ENCODE measurements at regions not wholly inside any gene's neighbourhood (a gene's known extent, or its start where the extent isn't known, plus 50 kb on each side); places are given as distances from the start of the nearest gene placed in this dataset.

- no TSS peak for BruUV-seq (replicated peaks)
- Histone ChIP-seq H3K36me3 (ENCODE audit: insufficient read depth, low read length) (no peaks in the 10 kb centered on the region), H3K9me2 (ENCODE audit: insufficient read depth, low read length) (no peaks in the 10 kb centered on the region), H3K79me2 (ENCODE audit: insufficient read depth, low read depth, low read length) (no peaks in the 10 kb centered on the region), H3K4me2 (ENCODE audit: low read length) (no peak overlapping the region), H4K20me1 (ENCODE audit: insufficient read depth, low read length) (no peaks in the 10 kb centered on the region), H3K4me3 (ENCODE audit: low read depth, low read length, poor library complexity, severe bottlenecking) (no peak overlapping the region), H3K4me1 (ENCODE audit: insufficient read depth, low read length, poor library complexity, severe bottlenecking) (no peaks in the 10 kb centered on the region), H2AFZ (ENCODE audit: low read length) (no peak overlapping the region), H3K9me3 (ENCODE audit: low read length) (no peaks in the 10 kb centered on the region), H3K27ac (ENCODE audit: low read depth, low read length, poor library complexity, severe bottlenecking) (no peak overlapping the region)
- no peak for TF ChIP-seq EZH2phosphoT487 (IDR thresholded peaks at IDR 0.05; ENCODE audit: borderline replicate concordance, low read depth, low read length)
- TF ChIP-seq, protein P1, sequence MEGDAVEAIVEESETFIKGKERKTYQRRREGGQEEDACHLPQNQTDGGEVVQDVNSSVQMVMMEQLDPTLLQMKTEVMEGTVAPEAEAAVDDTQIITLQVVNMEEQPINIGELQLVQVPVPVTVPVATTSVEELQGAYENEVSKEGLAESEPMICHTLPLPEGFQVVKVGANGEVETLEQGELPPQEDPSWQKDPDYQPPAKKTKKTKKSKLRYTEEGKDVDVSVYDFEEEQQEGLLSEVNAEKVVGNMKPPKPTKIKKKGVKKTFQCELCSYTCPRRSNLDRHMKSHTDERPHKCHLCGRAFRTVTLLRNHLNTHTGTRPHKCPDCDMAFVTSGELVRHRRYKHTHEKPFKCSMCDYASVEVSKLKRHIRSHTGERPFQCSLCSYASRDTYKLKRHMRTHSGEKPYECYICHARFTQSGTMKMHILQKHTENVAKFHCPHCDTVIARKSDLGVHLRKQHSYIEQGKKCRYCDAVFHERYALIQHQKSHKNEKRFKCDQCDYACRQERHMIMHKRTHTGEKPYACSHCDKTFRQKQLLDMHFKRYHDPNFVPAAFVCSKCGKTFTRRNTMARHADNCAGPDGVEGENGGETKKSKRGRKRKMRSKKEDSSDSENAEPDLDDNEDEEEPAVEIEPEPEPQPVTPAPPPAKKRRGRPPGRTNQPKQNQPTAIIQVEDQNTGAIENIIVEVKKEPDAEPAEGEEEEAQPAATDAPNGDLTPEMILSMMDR (conservative IDR thresholded peaks at IDR 0.05; ENCODE audit: low read length), result no peak
- DNase-seq (ENCODE audit: low spot score), result no peak
- intact Hi-C loops (cut with micrococcal nuclease; ENCODE audit: unreplicated experiment), result no loop called here
- POLR2A ChIA-PET, result interaction anchor here (0.9 kb wide), 1 partner anchor 9 kb away, joined by 3 read pairs; no protein-coding TSS in a partner anchor
- CTCF ChIA-PET (ENCODE audit: unreplicated experiment), result no interaction called here
These were observed 122.2 kb downstream of the NAV1 start for GRCh38 chr1:201660931-201661822.

DNA sequence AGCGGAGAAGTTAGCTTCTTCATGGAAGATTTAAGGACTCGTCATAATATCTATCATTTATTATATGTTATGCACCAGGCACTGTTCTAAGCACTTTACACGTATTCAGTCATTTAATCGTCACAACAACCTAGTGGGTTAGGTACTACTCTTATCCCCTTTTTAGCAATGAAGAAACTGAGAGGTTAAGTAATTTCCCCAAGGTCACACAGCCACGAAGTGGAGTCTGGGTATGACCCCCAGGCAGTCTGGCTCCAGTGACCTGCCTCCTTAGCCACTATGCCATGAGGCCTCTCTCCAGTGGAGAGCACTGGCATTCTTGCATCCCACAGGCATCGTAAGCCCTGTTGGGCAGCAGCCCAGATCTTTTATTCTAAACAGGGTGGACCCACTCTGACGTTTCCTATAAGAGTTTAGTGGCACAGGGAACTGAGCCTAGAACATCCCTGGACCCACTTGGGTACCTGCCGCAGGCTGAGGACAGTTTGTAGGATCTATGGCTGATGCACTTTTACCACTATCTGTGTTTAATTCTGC is 123.0 kb downstream of the NAV1 start:
- Histone ChIP-seq H3K36me3 (ENCODE audit: insufficient read depth, low read length) (no peaks in the 10 kb centered on the region), H2AFZ (ENCODE audit: low read length) (no peak overlapping the region), H3K4me1 (ENCODE audit: insufficient read depth, low read length, poor library complexity, severe bottlenecking) (no peaks in the 10 kb centered on the region), H3K79me2 (ENCODE audit: insufficient read depth, low read depth, low read length) (no peaks in the 10 kb centered on the region), H3K9me2 (ENCODE audit: insufficient read depth, low read length) (no peaks in the 10 kb centered on the region), H3K4me3 (ENCODE audit: low read depth, low read length, poor library complexity, severe bottlenecking) (no peak overlapping the region), H3K27ac (ENCODE audit: low read depth, low read length, poor library complexity, severe bottlenecking) (no peak overlapping the region), H3K9me3 (ENCODE audit: low read length) (no peaks in the 10 kb centered on the region), H3K4me2 (ENCODE audit: low read length) (no peak overlapping the region), H4K20me1 (ENCODE audit: insufficient read depth, low read length) (no peaks in the 10 kb centered on the region)
- TF ChIP-seq, protein P1 (conservative IDR thresholded peaks at IDR 0.05; ENCODE audit: low read length), result no peak
- no peak for TF ChIP-seq EZH2phosphoT487 (IDR thresholded peaks at IDR 0.05; ENCODE audit: borderline replicate concordance, low read depth, low read length)
- intact Hi-C loops (cut with micrococcal nuclease; ENCODE audit: unreplicated experiment), result no loop called here
- no TSS peak for BruUV-seq (replicated peaks)
- CTCF ChIA-PET (ENCODE audit: unreplicated experiment), result no interaction called here
- DNase-seq (ENCODE audit: low spot score), result no peak
- POLR2A ChIA-PET, result no interaction called here

GRCh38 chr1:201662646-201663045 is 123.7 kb downstream of the NAV1 start:
- H2AFZ ChIP-seq (ENCODE audit: low read length), result no peak overlapping the region
- H3K4me1 ChIP-seq (ENCODE audit: insufficient read depth, low read length, poor library complexity, severe bottlenecking), result no peaks in the 10 kb centered on the region
- DNase-seq (ENCODE audit: low spot score), result no peak
- intact Hi-C loops (cut with micrococcal nuclease; ENCODE audit: unreplicated experiment), result no loop called here
- no peak overlapping the region for H3K4me2 ChIP-seq (ENCODE audit: low read length)
- H3K79me2 ChIP-seq (ENCODE audit: insufficient read depth, low read depth, low read length), result no peaks in the 10 kb centered on the region
- H3K27ac ChIP-seq (ENCODE audit: low read depth, low read length, poor library complexity, severe bottlenecking), result no peak overlapping the region
- no peaks in the 10 kb centered on the region for H3K9me3 ChIP-seq (ENCODE audit: low read length)
- H4K20me1 ChIP-seq (ENCODE audit: insufficient read depth, low read length), result no peaks in the 10 kb centered on the region
- CTCF ChIA-PET (ENCODE audit: unreplicated experiment), result no interaction called here
- TF ChIP-seq EZH2phosphoT487 (IDR thresholded peaks at IDR 0.05; ENCODE audit: borderline replicate concordance, low read depth, low read length), result no peak
- TF ChIP-seq, protein P1 (conservative IDR thresholded peaks at IDR 0.05; ENCODE audit: low read length), result no peak
- no peak overlapping the region for H3K4me3 ChIP-seq (ENCODE audit: low read depth, low read length, poor library complexity, severe bottlenecking)
- BruUV-seq (replicated peaks), result no TSS peak
- POLR2A ChIA-PET, result no interaction called here
- H3K36me3 ChIP-seq (ENCODE audit: insufficient read depth, low read length), result no peaks in the 10 kb centered on the region
- no peaks in the 10 kb centered on the region for H3K9me2 ChIP-seq (ENCODE audit: insufficient read depth, low read length)

Measured in OCI-LY7 (cell line).